ENCODE measurements at regions not wholly inside any gene's neighbourhood (a gene's known extent, or its start where the extent isn't known, plus 50 kb on each side); places are given as distances from the start of the nearest gene placed in this dataset.

GRCh38 chr12:126523891-126524290, 1458.7 kb downstream of the AACS start:
- Mint-ChIP-seq H3K36me3 (no peaks in the 10 kb centered on the region), H3K27ac (no peak overlapping the region), H3K27me3 (ENCODE audit: low read depth) (no peaks in the 10 kb centered on the region), H3K4me3 (no peak overlapping the region), H3K4me1 (no peaks in the 10 kb centered on the region), H3K9me3 (no peaks in the 10 kb centered on the region)
- DNase-seq (ENCODE audit: low spot score in 2 of 2, unreplicated experiment in 2 of 2) = no peak
- TF ChIP-seq, protein P1, sequence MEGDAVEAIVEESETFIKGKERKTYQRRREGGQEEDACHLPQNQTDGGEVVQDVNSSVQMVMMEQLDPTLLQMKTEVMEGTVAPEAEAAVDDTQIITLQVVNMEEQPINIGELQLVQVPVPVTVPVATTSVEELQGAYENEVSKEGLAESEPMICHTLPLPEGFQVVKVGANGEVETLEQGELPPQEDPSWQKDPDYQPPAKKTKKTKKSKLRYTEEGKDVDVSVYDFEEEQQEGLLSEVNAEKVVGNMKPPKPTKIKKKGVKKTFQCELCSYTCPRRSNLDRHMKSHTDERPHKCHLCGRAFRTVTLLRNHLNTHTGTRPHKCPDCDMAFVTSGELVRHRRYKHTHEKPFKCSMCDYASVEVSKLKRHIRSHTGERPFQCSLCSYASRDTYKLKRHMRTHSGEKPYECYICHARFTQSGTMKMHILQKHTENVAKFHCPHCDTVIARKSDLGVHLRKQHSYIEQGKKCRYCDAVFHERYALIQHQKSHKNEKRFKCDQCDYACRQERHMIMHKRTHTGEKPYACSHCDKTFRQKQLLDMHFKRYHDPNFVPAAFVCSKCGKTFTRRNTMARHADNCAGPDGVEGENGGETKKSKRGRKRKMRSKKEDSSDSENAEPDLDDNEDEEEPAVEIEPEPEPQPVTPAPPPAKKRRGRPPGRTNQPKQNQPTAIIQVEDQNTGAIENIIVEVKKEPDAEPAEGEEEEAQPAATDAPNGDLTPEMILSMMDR (IDR thresholded peaks at IDR 0.05; ENCODE audit: unreplicated experiment) = no peak

- Mint-ChIP-seq H3K9me3 (no peaks in the 10 kb centered on the region), H3K27ac (no peak overlapping the region), H3K36me3 (no peaks in the 10 kb centered on the region), H3K27me3 (ENCODE audit: low read depth) (peaks cover 5% of the 10 kb centered on the region), H3K4me3 (no peak overlapping the region), H3K4me1 (peaks cover 8% of the 10 kb centered on the region)
- TF ChIP-seq, protein P1 (IDR thresholded peaks at IDR 0.05; ENCODE audit: unreplicated experiment) = no peak
- DNase-seq (ENCODE audit: low spot score in 2 of 2, unreplicated experiment in 2 of 2) = no peak
These were observed 1469.3 kb downstream of the AACS start for GRCh38 chr12:126534495-126534894.

DNA sequence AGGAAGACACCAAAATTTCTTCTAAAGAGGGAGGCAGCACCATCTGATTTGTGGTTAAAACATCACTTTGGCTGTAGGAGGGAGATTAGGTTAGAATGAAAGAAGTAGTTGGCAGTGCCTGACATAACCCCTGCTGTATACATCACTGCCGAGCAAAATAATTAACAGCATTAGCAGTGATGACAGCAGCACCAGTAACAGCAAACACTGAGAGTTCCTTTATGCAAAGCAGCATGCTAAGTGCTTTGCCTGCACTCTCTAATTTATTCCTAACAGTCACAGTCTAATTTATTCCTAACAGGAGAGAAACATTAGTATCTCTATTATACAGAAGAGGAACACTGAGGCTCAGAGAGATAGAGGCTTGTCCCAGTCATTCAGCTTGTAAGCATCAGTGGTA, 1469.7 kb downstream of the AACS start:
- Mint-ChIP-seq H3K27ac (no peak overlapping the region), H3K4me1 (peaks cover 8% of the 10 kb centered on the region), H3K36me3 (no peaks in the 10 kb centered on the region), H3K9me3 (no peaks in the 10 kb centered on the region), H3K27me3 (ENCODE audit: low read depth) (peaks cover 6% of the 10 kb centered on the region), H3K4me3 (no peak overlapping the region)
- no peak for DNase-seq (ENCODE audit: low spot score in 2 of 2, unreplicated experiment in 2 of 2)
- TF ChIP-seq, protein P1 (IDR thresholded peaks at IDR 0.05; ENCODE audit: unreplicated experiment) = no peak

DNA sequence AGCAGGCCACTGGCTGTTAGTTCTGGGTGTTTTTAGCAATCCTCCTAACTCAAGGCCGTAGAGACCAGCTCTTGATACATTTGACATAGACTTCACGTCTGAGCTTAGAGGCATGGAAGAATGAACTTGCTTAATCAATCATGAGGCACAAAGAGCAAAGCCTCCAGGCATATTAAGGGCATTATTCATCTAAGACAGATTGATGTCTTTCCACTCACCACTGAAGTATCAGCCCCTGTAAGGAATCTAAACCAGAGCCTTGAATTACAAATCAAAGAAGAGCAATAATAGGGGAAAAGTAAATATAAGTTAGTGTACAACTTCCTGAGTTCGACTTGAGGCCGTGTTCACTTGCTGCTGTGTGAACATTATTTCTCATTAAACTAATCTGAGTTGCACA, 1470.7 kb downstream of the AACS start:
- peaks cover 8% of the 10 kb centered on the region for H3K4me1 Mint-ChIP-seq

DNA sequence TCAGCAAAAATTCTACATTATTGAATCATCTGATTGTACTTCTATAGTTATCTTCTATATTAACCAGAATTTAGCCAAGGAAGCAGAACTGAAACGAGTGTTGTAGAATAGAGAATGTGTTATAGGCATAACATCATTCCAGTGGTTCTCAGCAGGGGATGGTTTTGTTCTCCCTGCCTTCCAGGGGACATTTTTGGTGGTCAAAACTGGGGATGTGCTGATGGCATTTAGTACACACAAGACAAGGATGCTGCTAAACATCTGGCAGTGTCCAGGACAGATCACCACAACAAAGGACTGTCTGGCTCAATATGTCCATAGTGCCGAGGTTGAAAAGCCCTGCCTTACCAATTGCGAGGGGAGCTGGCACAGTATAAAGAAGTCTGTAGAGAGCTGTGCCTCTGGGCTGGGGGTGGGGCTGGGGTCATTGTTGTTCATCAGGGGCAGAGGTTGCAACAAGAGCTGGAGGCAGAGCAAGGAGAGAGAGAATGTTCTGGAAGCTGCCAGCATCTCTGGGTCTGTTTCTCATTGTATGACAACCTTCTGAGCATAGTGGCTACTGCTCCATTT, 1472.8 kb downstream of the AACS start:
- no peak for DNase-seq (ENCODE audit: low spot score in 2 of 2, unreplicated experiment in 2 of 2)
- H3K27me3 Mint-ChIP-seq (ENCODE audit: low read depth) = peaks cover 3% of the 10 kb centered on the region
- TF ChIP-seq, protein P1 (IDR thresholded peaks at IDR 0.05; ENCODE audit: unreplicated experiment) = no peak
- peaks cover 8% of the 10 kb centered on the region for H3K4me1 Mint-ChIP-seq
- no peak overlapping the region for H3K27ac Mint-ChIP-seq
- H3K36me3 Mint-ChIP-seq = no peaks in the 10 kb centered on the region
- H3K9me3 Mint-ChIP-seq = no peaks in the 10 kb centered on the region
- H3K4me3 Mint-ChIP-seq = no peak overlapping the region

More for the DNA sequence above, 1470.7 kb downstream of the AACS start:
- TF ChIP-seq, protein P1 (IDR thresholded peaks at IDR 0.05; ENCODE audit: unreplicated experiment) = no peak
- no peak overlapping the region for H3K27ac Mint-ChIP-seq
- H3K27me3 Mint-ChIP-seq (ENCODE audit: low read depth) = peaks cover 6% of the 10 kb centered on the region
- H3K4me3 Mint-ChIP-seq = no peak overlapping the region
- H3K9me3 Mint-ChIP-seq = no peaks in the 10 kb centered on the region
- H3K36me3 Mint-ChIP-seq = no peaks in the 10 kb centered on the region
- DNase-seq (ENCODE audit: low spot score in 2 of 2, unreplicated experiment in 2 of 2) = no peak

- Mint-ChIP-seq H3K4me1 (peaks cover 8% of the 10 kb centered on the region), H3K27ac (no peak overlapping the region), H3K9me3 (no peaks in the 10 kb centered on the region), H3K36me3 (no peaks in the 10 kb centered on the region), H3K27me3 (ENCODE audit: low read depth) (peaks cover 3% of the 10 kb centered on the region), H3K4me3 (no peak overlapping the region)
- DNase-seq (ENCODE audit: low spot score in 2 of 2, unreplicated experiment in 2 of 2) = no peak
- TF ChIP-seq, protein P1 (IDR thresholded peaks at IDR 0.05; ENCODE audit: unreplicated experiment) = no peak
These were observed 1473.7 kb downstream of the AACS start for GRCh38 chr12:126538888-126539287.

Measured in mesothelial cell of epicardium (in vitro differentiated cells).